ENCODE measurements at regions not wholly inside any gene's neighbourhood (a gene's known extent, or its start where the extent isn't known, plus 50 kb on each side); places are given as distances from the start of the nearest gene placed in this dataset.
"Not testable (repeated sequence)": the region's sequence is repeated elsewhere in the genome, so short reads cannot be mapped to it uniquely, and the experiment has no call there.

DNA sequence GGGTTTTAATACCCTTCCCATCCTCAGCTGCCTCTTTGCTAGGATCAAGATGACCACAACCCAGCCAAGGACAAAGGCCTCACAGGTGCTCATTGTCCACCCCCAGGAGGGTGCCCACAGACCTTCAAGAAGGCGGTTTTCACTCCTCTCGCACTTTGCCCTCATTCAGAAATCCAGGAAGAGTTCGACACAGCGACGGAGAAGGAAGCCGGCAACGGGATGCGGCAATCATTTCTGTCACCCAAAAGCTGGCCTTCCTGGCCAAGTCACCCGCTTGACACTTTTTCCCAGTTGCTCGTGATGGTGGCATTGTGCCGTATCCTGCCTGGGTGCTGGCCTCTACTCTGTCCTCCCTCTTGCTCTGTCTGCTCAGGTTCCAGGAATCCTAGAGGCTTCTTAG, 293.0 kb upstream of the ZNF337 start:
- TF ChIP-seq POLR2AphosphoS5 (IDR thresholded peaks at IDR 0.05), result not testable (repeated sequence)
- TF ChIP-seq, protein P1, sequence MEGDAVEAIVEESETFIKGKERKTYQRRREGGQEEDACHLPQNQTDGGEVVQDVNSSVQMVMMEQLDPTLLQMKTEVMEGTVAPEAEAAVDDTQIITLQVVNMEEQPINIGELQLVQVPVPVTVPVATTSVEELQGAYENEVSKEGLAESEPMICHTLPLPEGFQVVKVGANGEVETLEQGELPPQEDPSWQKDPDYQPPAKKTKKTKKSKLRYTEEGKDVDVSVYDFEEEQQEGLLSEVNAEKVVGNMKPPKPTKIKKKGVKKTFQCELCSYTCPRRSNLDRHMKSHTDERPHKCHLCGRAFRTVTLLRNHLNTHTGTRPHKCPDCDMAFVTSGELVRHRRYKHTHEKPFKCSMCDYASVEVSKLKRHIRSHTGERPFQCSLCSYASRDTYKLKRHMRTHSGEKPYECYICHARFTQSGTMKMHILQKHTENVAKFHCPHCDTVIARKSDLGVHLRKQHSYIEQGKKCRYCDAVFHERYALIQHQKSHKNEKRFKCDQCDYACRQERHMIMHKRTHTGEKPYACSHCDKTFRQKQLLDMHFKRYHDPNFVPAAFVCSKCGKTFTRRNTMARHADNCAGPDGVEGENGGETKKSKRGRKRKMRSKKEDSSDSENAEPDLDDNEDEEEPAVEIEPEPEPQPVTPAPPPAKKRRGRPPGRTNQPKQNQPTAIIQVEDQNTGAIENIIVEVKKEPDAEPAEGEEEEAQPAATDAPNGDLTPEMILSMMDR (IDR thresholded peaks at IDR 0.05), result not testable (repeated sequence)

Data from esophagus muscularis mucosa (tissue), 3 donors.